ENCODE measurements at regions not wholly inside any gene's neighbourhood (a gene's known extent, or its start where the extent isn't known, plus 50 kb on each side); places are given as distances from the start of the nearest gene placed in this dataset.

DNA sequence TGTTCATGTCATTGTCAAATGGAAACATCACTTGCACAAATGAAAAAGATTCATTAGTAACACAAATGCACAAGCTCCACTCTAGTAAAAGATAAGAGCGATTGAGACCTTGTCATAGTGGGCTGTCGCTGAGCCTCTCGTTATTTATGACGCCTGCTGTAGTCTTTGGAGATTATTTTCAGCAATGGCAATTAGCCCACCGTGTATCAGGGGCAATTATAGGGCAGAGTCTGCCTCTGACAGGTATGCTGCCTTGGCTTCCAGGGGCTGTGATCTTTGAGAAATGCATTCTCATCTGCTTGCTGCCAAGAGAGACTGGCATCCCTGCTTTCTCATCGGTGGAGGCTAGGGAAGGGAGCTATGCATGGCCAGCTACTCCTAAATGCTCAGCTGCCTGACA lies 426.8 kb upstream of the CLINT1 start:
- TF ChIP-seq, protein P1, sequence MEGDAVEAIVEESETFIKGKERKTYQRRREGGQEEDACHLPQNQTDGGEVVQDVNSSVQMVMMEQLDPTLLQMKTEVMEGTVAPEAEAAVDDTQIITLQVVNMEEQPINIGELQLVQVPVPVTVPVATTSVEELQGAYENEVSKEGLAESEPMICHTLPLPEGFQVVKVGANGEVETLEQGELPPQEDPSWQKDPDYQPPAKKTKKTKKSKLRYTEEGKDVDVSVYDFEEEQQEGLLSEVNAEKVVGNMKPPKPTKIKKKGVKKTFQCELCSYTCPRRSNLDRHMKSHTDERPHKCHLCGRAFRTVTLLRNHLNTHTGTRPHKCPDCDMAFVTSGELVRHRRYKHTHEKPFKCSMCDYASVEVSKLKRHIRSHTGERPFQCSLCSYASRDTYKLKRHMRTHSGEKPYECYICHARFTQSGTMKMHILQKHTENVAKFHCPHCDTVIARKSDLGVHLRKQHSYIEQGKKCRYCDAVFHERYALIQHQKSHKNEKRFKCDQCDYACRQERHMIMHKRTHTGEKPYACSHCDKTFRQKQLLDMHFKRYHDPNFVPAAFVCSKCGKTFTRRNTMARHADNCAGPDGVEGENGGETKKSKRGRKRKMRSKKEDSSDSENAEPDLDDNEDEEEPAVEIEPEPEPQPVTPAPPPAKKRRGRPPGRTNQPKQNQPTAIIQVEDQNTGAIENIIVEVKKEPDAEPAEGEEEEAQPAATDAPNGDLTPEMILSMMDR (conservative IDR thresholded peaks at IDR 0.05 in 1 of 2, IDR thresholded peaks at IDR 0.05 in 1 of 2; ENCODE audit: low read depth in 1 of 2, low read length in 2 of 2), result no peak
- TF ChIP-seq EZH2 (IDR thresholded peaks at IDR 0.05; ENCODE audit: low read length, missing control alignments), result no peak
